ENCODE measurements at regions not wholly inside any gene's neighbourhood (a gene's known extent, or its start where the extent isn't known, plus 50 kb on each side); places are given as distances from the start of the nearest gene placed in this dataset.

GRCh38 chr5:121174351-121174750 lies 677.3 kb upstream of the FTMT start:
- Histone ChIP-seq H3K4me1 (ENCODE audit: insufficient read depth, low read length) (no peaks in the 10 kb centered on the region), H4K20me1 (ENCODE audit: insufficient read depth, low read length) (no peaks in the 10 kb centered on the region), H3K9me3 (ENCODE audit: insufficient read depth, low read length, severe bottlenecking) (no peaks in the 10 kb centered on the region), H2AFZ (ENCODE audit: low read depth, low read length) (peak overlapping the region; percentile 9; the same call in 1 of the 2 replicates), H3K4me3 (ENCODE audit: low read depth in 1 of 2, low read length in 2 of 2) (no peak overlapping the region), H3K79me2 (ENCODE audit: insufficient read depth, low read length) (no peaks in the 10 kb centered on the region), H3K9ac (ENCODE audit: low read depth, low read length) (no peak overlapping the region), H3K27ac (ENCODE audit: low read length) (no peak overlapping the region), H3K36me3 (ENCODE audit: insufficient read depth, low read length) (no peaks in the 10 kb centered on the region), H3K27me3 (ENCODE audit: insufficient read depth, low read length, poor library complexity) (no peaks in the 10 kb centered on the region), H3K4me2 (ENCODE audit: insufficient read depth, low read length) (no peak overlapping the region)
- ATAC-seq (ENCODE audit: insufficient read depth, low read depth), result no peak
- TF ChIP-seq EZH2 (IDR thresholded peaks at IDR 0.05; ENCODE audit: borderline replicate concordance, low read depth, low read length, severe bottlenecking) (no peak), CTCF (IDR thresholded peaks at IDR 0.05; ENCODE audit: borderline replicate concordance, extremely low read depth, low read length, poor library complexity, severe bottlenecking) (no peak)
- DNase-seq, result no peak

GRCh38 chr5:121175986-121176385 lies 675.7 kb upstream of the FTMT start:
- no peak overlapping the region for H2AFZ ChIP-seq (ENCODE audit: low read depth, low read length)
- no peaks in the 10 kb centered on the region for H3K4me1 ChIP-seq (ENCODE audit: insufficient read depth, low read length)
- H3K9ac ChIP-seq (ENCODE audit: low read depth, low read length), result no peak overlapping the region
- no peak overlapping the region for H3K27ac ChIP-seq (ENCODE audit: low read length)
- H3K27me3 ChIP-seq (ENCODE audit: insufficient read depth, low read length, poor library complexity), result no peaks in the 10 kb centered on the region
- H3K4me2 ChIP-seq (ENCODE audit: insufficient read depth, low read length), result no peak overlapping the region
- TF ChIP-seq CTCF (IDR thresholded peaks at IDR 0.05; ENCODE audit: borderline replicate concordance, extremely low read depth, low read length, poor library complexity, severe bottlenecking) (no peak), EZH2 (IDR thresholded peaks at IDR 0.05; ENCODE audit: borderline replicate concordance, low read depth, low read length, severe bottlenecking) (no peak)
- H3K36me3 ChIP-seq (ENCODE audit: insufficient read depth, low read length), result no peaks in the 10 kb centered on the region
- ATAC-seq (ENCODE audit: insufficient read depth, low read depth) (no peak), DNase-seq (no peak)
- no peaks in the 10 kb centered on the region for H4K20me1 ChIP-seq (ENCODE audit: insufficient read depth, low read length)
- no peaks in the 10 kb centered on the region for H3K79me2 ChIP-seq (ENCODE audit: insufficient read depth, low read length)
- no peak overlapping the region for H3K4me3 ChIP-seq (ENCODE audit: low read depth in 1 of 2, low read length in 2 of 2)
- H3K9me3 ChIP-seq (ENCODE audit: insufficient read depth, low read length, severe bottlenecking), result no peaks in the 10 kb centered on the region

- no peaks in the 10 kb centered on the region for H3K79me2 ChIP-seq (ENCODE audit: insufficient read depth, low read length)
- ATAC-seq (ENCODE audit: insufficient read depth, low read depth) (no peak), DNase-seq (no peak)
- no peaks in the 10 kb centered on the region for H3K36me3 ChIP-seq (ENCODE audit: insufficient read depth, low read length)
- no peak overlapping the region for H2AFZ ChIP-seq (ENCODE audit: low read depth, low read length)
- no peak overlapping the region for H3K27ac ChIP-seq (ENCODE audit: low read length)
- H3K4me1 ChIP-seq (ENCODE audit: insufficient read depth, low read length), result no peaks in the 10 kb centered on the region
- H3K9me3 ChIP-seq (ENCODE audit: insufficient read depth, low read length, severe bottlenecking), result no peaks in the 10 kb centered on the region
- H3K4me3 ChIP-seq (ENCODE audit: low read depth in 1 of 2, low read length in 2 of 2), result no peak overlapping the region
- no peaks in the 10 kb centered on the region for H4K20me1 ChIP-seq (ENCODE audit: insufficient read depth, low read length)
- H3K4me2 ChIP-seq (ENCODE audit: insufficient read depth, low read length), result no peak overlapping the region
- H3K9ac ChIP-seq (ENCODE audit: low read depth, low read length), result no peak overlapping the region
- no peaks in the 10 kb centered on the region for H3K27me3 ChIP-seq (ENCODE audit: insufficient read depth, low read length, poor library complexity)
- TF ChIP-seq EZH2 (IDR thresholded peaks at IDR 0.05; ENCODE audit: borderline replicate concordance, low read depth, low read length, severe bottlenecking) (no peak), CTCF (IDR thresholded peaks at IDR 0.05; ENCODE audit: borderline replicate concordance, extremely low read depth, low read length, poor library complexity, severe bottlenecking) (no peak)
These were observed 668.7 kb upstream of the FTMT start for GRCh38 chr5:121182788-121183490.
